Tibial artery (tissue), 4 donors: ENCODE measurements at regions not wholly inside any gene's neighbourhood (a gene's known extent, or its start where the extent isn't known, plus 50 kb on each side); places are given as distances from the start of the nearest gene placed in this dataset.

ENCODE experiments used
- DNase-seq, 2 donors: peaks; one replicate each; pipeline ENCODE4 v3.0.0-alpha.2; 2019
- H3K27ac ChIP-seq, 2 donors: fragments of 200-600 bp; sonication (generic) in 1 of 2; 1 replicate in 1 of 2; 2 replicates in 1 of 2; pipeline ENCODE4 v1.5.1; 2018 to 2019; ENCODE audit warnings: mild to moderate bottlenecking in 1 of 2
- H3K27me3 ChIP-seq, 2 donors: fragments of 200-600 bp; sonication (generic) in 1 of 2; one replicate each; pipeline versions ENCODE4 v1.5.1 to v1.6.0; 2016 to 2019
- H3K36me3 ChIP-seq, 3 donors: fragments of 200-600 bp; sonication (generic) in 2 of 3; one replicate each; pipeline ENCODE4 v1.5.1; 2016 to 2019; ENCODE audit warnings: mild to moderate bottlenecking in 2 of 3
- H3K4me1 ChIP-seq, 4 donors: fragments of 200-600 bp; sonication (generic) in 2 of 4; 1 replicate in 3 of 4; 2 replicates in 1 of 4; pipeline ENCODE4 v1.5.1; 2016 to 2019
- H3K4me3 ChIP-seq, 2 donors: fragments of 200-600 bp; sonication (generic) in 1 of 2; 1 replicate in 1 of 2; 2 replicates in 1 of 2; pipeline ENCODE4 v1.5.1; 2018 to 2019; ENCODE audit warnings: mild to moderate bottlenecking in 2 of 2
- H3K9me3 ChIP-seq, 3 donors: fragments of 200-600 bp; sonication (generic) in 1 of 3; one replicate each; pipeline ENCODE4 v1.5.1; 2016 to 2019
- CTCF ChIP-seq, 2 experiments: fragments of 200-600 bp in 1 of 2; fragments of 450-650 bp in 1 of 2; IDR thresholded peaks; one replicate each; pipeline ENCODE4 v1.5.1; 2017 to 2019; ENCODE audit warnings: antibody characterized with exemption in 2 of 2, mild to moderate bottlenecking in 1 of 2, moderate library complexity in 1 of 2
- intact Hi-C: fragments of 100-400 bp; cut with DNase I; formaldehyde crosslinking; loops from one replicate; pipeline ENCODE4 v1.15.0; 2023; ENCODE audit warnings: low total_unique reads

- H3K36me3 ChIP-seq: no peaks in the 10 kb centered on the region
- DNase-seq: no peak
- H3K4me3 ChIP-seq: no peak overlapping the region
- H3K9me3 ChIP-seq: peaks cover 0 to 3% (median 0%) of the 10 kb centered on the region in 3 donors
- no peaks in the 10 kb centered on the region for H3K27me3 ChIP-seq
- H3K27ac ChIP-seq: no peak overlapping the region
- H3K4me1 ChIP-seq: no peaks in the 10 kb centered on the region
- intact Hi-C loops: no loop called here
- no peak for TF ChIP-seq CTCF (IDR thresholded peaks at IDR 0.05)
These were observed 160.6 kb upstream of the FRMD6 start for GRCh38 chr14:51491036-51491545.

GRCh38 chr14:51491776-51492175 lies 159.9 kb upstream of the FRMD6 start:
- no peak for TF ChIP-seq CTCF (IDR thresholded peaks at IDR 0.05)

GRCh38 chr14:51495319-51495718 lies 156.4 kb upstream of the FRMD6 start:
- Histone ChIP-seq H3K4me1 (no peaks in the 10 kb centered on the region), H3K9me3 (peaks cover 0 to 18% (median 0%) of the 10 kb centered on the region in 3 donors), H3K36me3 (no peaks in the 10 kb centered on the region), H3K27me3 (no peaks in the 10 kb centered on the region), H3K27ac (no peak overlapping the region), H3K4me3 (no peak overlapping the region)
- DNase-seq: no peak
- intact Hi-C loops: no loop called here
- TF ChIP-seq CTCF (IDR thresholded peaks at IDR 0.05): no peak

More at GRCh38 chr14:51491776-51492175, 159.9 kb upstream of the FRMD6 start:
- intact Hi-C loops: no loop called here
- Histone ChIP-seq H3K9me3 (peaks cover 0 to 10% (median 0%) of the 10 kb centered on the region in 3 donors), H3K4me1 (no peaks in the 10 kb centered on the region), H3K27ac (no peak overlapping the region), H3K36me3 (no peaks in the 10 kb centered on the region), H3K27me3 (no peaks in the 10 kb centered on the region), H3K4me3 (no peak overlapping the region)
- DNase-seq: no peak

- intact Hi-C loops: no loop called here
- TF ChIP-seq CTCF (IDR thresholded peaks at IDR 0.05): no peak
- Histone ChIP-seq H3K4me3 (no peak overlapping the region), H3K9me3 (peaks cover 0 to 18% (median 0%) of the 10 kb centered on the region in 3 donors), H3K36me3 (no peaks in the 10 kb centered on the region), H3K4me1 (no peaks in the 10 kb centered on the region), H3K27me3 (no peaks in the 10 kb centered on the region), H3K27ac (no peak overlapping the region)
- DNase-seq: no peak
These were observed 153.1 kb upstream of the FRMD6 start for GRCh38 chr14:51498411-51499227.

- no peak for TF ChIP-seq CTCF (IDR thresholded peaks at IDR 0.05)
- DNase-seq: no peak
- Histone ChIP-seq H3K9me3 (peaks cover 0 to 18% (median 0%) of the 10 kb centered on the region in 3 donors), H3K36me3 (no peaks in the 10 kb centered on the region), H3K4me1 (no peaks in the 10 kb centered on the region), H3K27ac (no peak overlapping the region), H3K4me3 (no peak overlapping the region), H3K27me3 (no peaks in the 10 kb centered on the region)
- intact Hi-C loops: no loop called here
These were observed 150.9 kb upstream of the FRMD6 start for GRCh38 chr14:51500776-51501175.
